Prostate gland (tissue), 2 donors: ENCODE measurements at regions not wholly inside any gene's neighbourhood (a gene's known extent, or its start where the extent isn't known, plus 50 kb on each side); places are given as distances from the start of the nearest gene placed in this dataset.

Experiments used
- CTCF ChIP-seq, 4 experiments: fragments of 200-600 bp in 2 of 4; fragments of 450-650 bp in 2 of 4; sonication (generic) in 2 of 4; IDR thresholded peaks; 1 replicate in 3 of 4; 2 replicates in 1 of 4; pipeline ENCODE4 v1.5.1; 2016 to 2019; ENCODE audit warnings: antibody characterized with exemption in 4 of 4, mild to moderate bottlenecking in 2 of 4, moderate library complexity in 2 of 4
- POLR2A ChIP-seq: fragments of 450-650 bp; IDR thresholded peaks from one replicate; pipeline ENCODE4 v1.6.1; 2016; ENCODE audit warnings: antibody characterized with exemption, mild to moderate bottlenecking
- POLR2AphosphoS5 ChIP-seq: sonication (generic); formaldehyde crosslinking; IDR thresholded peaks from one replicate; pipeline ENCODE4 v1.6.1; 2017; ENCODE audit warnings: antibody characterized with exemption

GRCh38 chr15:25563596-25563995, 124.8 kb upstream of the UBE3A start:
- TF ChIP-seq POLR2A (no peak), CTCF (IDR thresholded peaks at IDR 0.05) (no peak), POLR2AphosphoS5 (no peak)
